ENCODE measurements at regions not wholly inside any gene's neighbourhood (a gene's known extent, or its start where the extent isn't known, plus 50 kb on each side); places are given as distances from the start of the nearest gene placed in this dataset.

DNA sequence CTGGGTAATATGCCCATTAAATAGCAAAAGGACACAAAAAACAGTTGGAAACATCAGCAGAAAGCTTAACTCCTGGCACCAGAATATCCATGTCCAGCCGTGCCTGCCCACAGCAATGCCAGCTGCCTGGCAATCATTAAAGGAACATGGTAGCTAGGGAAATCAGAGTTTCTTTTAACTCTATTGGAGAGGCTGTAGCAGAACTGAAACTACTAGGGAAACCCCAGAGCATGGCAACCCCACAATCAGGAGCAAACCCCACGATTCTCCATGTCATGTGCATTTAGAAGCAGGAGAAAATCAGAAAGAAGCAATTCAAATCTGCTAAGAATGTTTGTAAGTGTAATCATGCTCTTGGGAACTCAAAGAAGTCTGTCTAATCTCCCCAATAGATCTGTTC lies 409.0 kb upstream of the SMIM21 start:
- Histone ChIP-seq H3K4me2 (no peak overlapping the region), H3K4me1 (ENCODE audit: insufficient read depth) (no peaks in the 10 kb centered on the region), H3K36me3 (ENCODE audit: insufficient read depth) (no peaks in the 10 kb centered on the region), H3K9me2 (ENCODE audit: insufficient read depth) (peaks cover 4% of the 10 kb centered on the region; the same call in 1 of the 2 replicates), H3K79me2 (replicated peaks; ENCODE audit: insufficient read depth) (no peaks in the 10 kb centered on the region), H3F3A (replicated peaks; ENCODE audit: low read depth) (no peaks in the 10 kb centered on the region), H3K27me3 (ENCODE audit: insufficient read depth) (no peaks in the 10 kb centered on the region), H3K27ac (ENCODE audit: low read depth) (no peak overlapping the region), H2AFZ (no peak overlapping the region), H4K20me1 (replicated peaks; ENCODE audit: insufficient read depth) (no peaks in the 10 kb centered on the region), H3K4me3 (no peak overlapping the region)
- Mint-ChIP-seq H3K27ac (no peak overlapping the region), H3K4me1 (no peaks in the 10 kb centered on the region), H3K4me3 (no peak overlapping the region), H3K27me3 (ENCODE audit: insufficient read depth, low read depth, poor library complexity) (no peaks in the 10 kb centered on the region), H3K36me3 (ENCODE audit: low read depth) (no peaks in the 10 kb centered on the region), H3K9me3 (peaks cover 5% of the 10 kb centered on the region; the same call in 2 of the 3 replicates)
- TF ChIP-seq, protein P1, sequence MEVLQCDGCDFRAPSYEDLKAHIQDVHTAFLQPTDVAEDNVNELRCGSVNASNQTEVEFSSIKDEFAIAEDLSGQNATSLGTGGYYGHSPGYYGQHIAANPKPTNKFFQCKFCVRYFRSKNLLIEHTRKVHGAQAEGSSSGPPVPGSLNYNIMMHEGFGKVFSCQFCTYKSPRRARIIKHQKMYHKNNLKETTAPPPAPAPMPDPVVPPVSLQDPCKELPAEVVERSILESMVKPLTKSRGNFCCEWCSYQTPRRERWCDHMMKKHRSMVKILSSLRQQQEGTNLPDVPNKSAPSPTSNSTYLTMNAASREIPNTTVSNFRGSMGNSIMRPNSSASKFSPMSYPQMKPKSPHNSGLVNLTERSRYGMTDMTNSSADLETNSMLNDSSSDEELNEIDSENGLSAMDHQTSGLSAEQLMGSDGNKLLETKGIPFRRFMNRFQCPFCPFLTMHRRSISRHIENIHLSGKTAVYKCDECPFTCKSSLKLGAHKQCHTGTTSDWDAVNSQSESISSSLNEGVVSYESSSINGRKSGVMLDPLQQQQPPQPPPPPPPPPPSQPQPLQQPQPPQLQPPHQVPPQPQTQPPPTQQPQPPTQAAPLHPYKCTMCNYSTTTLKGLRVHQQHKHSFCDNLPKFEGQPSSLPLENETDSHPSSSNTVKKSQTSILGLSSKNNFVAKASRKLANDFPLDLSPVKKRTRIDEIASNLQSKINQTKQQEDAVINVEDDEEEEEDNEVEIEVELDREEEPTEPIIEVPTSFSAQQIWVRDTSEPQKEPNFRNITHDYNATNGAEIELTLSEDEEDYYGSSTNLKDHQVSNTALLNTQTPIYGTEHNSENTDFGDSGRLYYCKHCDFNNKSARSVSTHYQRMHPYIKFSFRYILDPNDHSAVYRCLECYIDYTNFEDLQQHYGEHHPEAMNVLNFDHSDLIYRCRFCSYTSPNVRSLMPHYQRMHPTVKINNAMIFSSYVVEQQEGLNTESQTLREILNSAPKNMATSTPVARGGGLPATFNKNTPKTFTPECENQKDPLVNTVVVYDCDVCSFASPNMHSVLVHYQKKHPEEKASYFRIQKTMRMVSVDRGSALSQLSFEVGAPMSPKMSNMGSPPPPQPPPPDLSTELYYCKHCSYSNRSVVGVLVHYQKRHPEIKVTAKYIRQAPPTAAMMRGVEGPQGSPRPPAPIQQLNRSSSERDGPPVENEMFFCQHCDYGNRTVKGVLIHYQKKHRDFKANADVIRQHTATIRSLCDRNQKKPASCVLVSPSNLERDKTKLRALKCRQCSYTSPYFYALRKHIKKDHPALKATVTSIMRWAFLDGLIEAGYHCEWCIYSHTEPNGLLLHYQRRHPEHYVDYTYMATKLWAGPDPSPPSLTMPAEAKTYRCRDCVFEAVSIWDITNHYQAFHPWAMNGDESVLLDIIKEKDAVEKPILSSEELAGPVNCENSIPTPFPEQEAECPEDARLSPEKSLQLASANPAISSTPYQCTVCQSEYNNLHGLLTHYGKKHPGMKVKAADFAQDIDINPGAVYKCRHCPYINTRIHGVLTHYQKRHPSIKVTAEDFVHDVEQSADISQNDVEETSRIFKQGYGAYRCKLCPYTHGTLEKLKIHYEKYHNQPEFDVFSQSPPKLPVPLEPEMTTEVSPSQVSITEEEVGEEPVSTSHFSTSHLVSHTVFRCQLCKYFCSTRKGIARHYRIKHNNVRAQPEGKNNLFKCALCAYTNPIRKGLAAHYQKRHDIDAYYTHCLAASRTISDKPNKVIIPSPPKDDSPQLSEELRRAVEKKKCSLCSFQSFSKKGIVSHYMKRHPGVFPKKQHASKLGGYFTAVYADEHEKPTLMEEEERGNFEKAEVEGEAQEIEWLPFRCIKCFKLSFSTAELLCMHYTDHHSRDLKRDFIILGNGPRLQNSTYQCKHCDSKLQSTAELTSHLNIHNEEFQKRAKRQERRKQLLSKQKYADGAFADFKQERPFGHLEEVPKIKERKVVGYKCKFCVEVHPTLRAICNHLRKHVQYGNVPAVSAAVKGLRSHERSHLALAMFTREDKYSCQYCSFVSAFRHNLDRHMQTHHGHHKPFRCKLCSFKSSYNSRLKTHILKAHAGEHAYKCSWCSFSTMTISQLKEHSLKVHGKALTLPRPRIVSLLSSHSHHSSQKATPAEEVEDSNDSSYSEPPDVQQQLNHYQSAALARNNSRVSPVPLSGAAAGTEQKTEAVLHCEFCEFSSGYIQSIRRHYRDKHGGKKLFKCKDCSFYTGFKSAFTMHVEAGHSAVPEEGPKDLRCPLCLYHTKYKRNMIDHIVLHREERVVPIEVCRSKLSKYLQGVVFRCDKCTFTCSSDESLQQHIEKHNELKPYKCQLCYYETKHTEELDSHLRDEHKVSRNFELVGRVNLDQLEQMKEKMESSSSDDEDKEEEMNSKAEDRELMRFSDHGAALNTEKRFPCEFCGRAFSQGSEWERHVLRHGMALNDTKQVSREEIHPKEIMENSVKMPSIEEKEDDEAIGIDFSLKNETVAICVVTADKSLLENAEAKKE (CRISPR knock-in tag; IDR thresholded peaks at IDR 0.05), result no peak
- TF ChIP-seq CREB1 (CRISPR knock-in tag; IDR thresholded peaks at IDR 0.05; ENCODE audit: low read depth) (no peak), EZH2 (IDR thresholded peaks at IDR 0.05; ENCODE audit: low read depth, unreplicated experiment) (no peak), POLR2AphosphoS5 (IDR thresholded peaks at IDR 0.05; ENCODE audit: low read depth) (no peak)
- TF ChIP-seq, protein P2, sequence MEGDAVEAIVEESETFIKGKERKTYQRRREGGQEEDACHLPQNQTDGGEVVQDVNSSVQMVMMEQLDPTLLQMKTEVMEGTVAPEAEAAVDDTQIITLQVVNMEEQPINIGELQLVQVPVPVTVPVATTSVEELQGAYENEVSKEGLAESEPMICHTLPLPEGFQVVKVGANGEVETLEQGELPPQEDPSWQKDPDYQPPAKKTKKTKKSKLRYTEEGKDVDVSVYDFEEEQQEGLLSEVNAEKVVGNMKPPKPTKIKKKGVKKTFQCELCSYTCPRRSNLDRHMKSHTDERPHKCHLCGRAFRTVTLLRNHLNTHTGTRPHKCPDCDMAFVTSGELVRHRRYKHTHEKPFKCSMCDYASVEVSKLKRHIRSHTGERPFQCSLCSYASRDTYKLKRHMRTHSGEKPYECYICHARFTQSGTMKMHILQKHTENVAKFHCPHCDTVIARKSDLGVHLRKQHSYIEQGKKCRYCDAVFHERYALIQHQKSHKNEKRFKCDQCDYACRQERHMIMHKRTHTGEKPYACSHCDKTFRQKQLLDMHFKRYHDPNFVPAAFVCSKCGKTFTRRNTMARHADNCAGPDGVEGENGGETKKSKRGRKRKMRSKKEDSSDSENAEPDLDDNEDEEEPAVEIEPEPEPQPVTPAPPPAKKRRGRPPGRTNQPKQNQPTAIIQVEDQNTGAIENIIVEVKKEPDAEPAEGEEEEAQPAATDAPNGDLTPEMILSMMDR (conservative IDR thresholded peaks at IDR 0.05; ENCODE audit: low read depth in 2 of 2), result no peak
- TF ChIP-seq, protein P3, sequence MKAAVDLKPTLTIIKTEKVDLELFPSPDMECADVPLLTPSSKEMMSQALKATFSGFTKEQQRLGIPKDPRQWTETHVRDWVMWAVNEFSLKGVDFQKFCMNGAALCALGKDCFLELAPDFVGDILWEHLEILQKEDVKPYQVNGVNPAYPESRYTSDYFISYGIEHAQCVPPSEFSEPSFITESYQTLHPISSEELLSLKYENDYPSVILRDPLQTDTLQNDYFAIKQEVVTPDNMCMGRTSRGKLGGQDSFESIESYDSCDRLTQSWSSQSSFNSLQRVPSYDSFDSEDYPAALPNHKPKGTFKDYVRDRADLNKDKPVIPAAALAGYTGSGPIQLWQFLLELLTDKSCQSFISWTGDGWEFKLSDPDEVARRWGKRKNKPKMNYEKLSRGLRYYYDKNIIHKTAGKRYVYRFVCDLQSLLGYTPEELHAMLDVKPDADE (IDR thresholded peaks at IDR 0.05), result no peak
- ATAC-seq (no peak), DNase-seq (ENCODE audit: low spot score) (no peak)

All from GM23338 (cell line).